ENCODE measurements at regions not wholly inside any gene's neighbourhood (a gene's known extent, or its start where the extent isn't known, plus 50 kb on each side); places are given as distances from the start of the nearest gene placed in this dataset.

GRCh38 chr1:5670590-5671350, 321.5 kb downstream of the NPHP4 start:
- DNase-seq (ENCODE audit: low read depth): no peak
- TF ChIP-seq CTCF (IDR thresholded peaks at IDR 0.05; ENCODE audit: low read depth, low read length, missing control alignments): no peak
- H3K4me3 ChIP-seq (ENCODE audit: low read depth, low read length): no peak overlapping the region

GRCh38 chr1:5667513-5668325, 324.5 kb downstream of the NPHP4 start:
- TF ChIP-seq CTCF (IDR thresholded peaks at IDR 0.05; ENCODE audit: low read depth, low read length, missing control alignments): no peak
- H3K4me3 ChIP-seq (ENCODE audit: low read depth, low read length): no peak overlapping the region
- DNase-seq (ENCODE audit: low read depth): no peak

- H3K4me3 ChIP-seq (ENCODE audit: low read depth, low read length): no peak overlapping the region
- no peak for TF ChIP-seq CTCF (IDR thresholded peaks at IDR 0.05; ENCODE audit: low read depth, low read length, missing control alignments)
- no peak for DNase-seq (ENCODE audit: low read depth)
These were observed 327.0 kb downstream of the NPHP4 start for GRCh38 chr1:5664906-5665875.

- TF ChIP-seq CTCF (IDR thresholded peaks at IDR 0.05; ENCODE audit: low read depth, low read length, missing control alignments): no peak
- no peak for DNase-seq (ENCODE audit: low read depth)
- H3K4me3 ChIP-seq (ENCODE audit: low read depth, low read length): no peak overlapping the region
These were observed 328.0 kb downstream of the NPHP4 start for GRCh38 chr1:5664081-5664768.

DNA sequence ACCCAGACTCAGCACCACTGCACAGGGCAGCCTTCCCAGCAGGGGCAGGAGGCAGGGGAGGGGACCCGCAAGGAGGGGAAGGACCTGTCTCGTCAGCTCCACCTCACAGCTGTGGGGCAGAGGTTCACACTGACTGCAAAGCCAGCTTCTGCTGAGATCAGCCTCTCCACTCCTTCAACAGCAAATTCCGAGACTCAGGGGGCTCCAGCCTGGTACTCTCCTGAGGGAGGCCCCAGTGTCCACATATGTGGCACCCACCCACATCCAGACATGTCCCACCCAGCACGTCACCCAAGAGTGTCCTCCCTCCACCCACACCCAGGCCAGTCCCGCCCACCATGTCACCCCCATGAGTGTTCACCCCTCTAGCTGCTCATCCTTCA, 329.5 kb downstream of the NPHP4 start:
- TF ChIP-seq CTCF (IDR thresholded peaks at IDR 0.05; ENCODE audit: low read depth, low read length, missing control alignments): no peak
- H3K4me3 ChIP-seq (ENCODE audit: low read depth, low read length): no peak overlapping the region
- DNase-seq (ENCODE audit: low read depth): no peak

DNA sequence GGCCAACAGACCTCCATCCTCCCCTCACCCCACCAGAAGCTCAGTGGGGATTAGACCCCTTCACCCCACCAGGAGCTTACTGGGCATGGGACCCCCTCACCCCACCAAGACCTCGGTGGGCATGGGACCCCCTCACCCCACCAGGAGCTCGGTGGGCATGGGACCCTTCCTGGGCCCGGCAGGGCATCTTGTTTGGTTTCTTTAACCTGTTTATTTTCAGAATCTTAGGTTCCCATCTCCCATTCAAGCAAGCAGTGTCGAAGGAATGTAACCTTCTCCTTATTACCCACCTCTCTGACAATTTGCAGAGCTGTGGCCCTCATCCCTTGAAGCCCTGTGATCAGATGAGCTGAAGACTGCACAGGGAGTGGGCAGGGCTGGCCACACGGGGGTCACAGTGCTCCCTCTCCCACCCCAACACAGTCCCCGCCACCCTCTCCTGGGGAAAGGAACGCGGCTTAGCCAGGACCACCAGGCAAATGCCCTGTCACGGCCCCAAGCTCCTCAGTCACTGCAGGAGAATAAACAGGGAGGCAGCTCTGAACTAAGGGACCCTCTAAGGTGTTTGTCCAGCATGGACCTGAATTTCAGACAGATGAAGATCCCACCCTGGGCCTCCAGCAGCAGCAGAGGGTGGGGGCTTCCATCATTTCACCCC, 330.0 kb downstream of the NPHP4 start:
- no peak for DNase-seq (ENCODE audit: low read depth)
- no peak overlapping the region for H3K4me3 ChIP-seq (ENCODE audit: low read depth, low read length)

More for the DNA sequence above, 330.0 kb downstream of the NPHP4 start:
- TF ChIP-seq CTCF (IDR thresholded peaks at IDR 0.05; ENCODE audit: low read depth, low read length, missing control alignments): no peak

Data from GM12864 (cell line).